RKO (cell line): ENCODE measurements at regions not wholly inside any gene's neighbourhood (a gene's known extent, or its start where the extent isn't known, plus 50 kb on each side); places are given as distances from the start of the nearest gene placed in this dataset.
"Not testable (repeated sequence)": the region's sequence is repeated elsewhere in the genome, so short reads cannot be mapped to it uniquely, and the experiment has no call there.

ENCODE experiments used
- DNase-seq: peaks from one replicate; pipeline ENCODE4 v3.0.0-alpha.2; 2016; ENCODE audit warnings: low spot score

GRCh38 chr14:106619606-106620005, 1093.2 kb downstream of the TMEM121 start:
- no peak for DNase-seq

DNA sequence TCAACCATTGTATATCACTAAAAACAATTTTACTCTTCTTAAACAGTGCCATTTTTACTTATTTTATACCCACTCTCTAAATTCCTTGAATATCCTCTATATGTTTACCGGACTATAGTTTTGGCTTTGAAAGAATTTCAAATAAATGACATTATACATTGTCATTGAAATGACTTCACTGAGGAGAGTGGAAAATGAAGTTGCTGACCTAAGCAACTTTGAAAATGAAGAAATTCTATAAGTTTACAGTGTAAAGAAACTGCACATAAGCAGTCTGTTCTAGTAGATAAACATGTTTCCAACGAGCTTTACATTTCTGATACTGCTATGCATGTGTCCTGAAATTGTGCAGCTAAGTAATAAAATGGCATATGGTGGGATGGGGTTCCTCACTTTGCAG, 1094.0 kb downstream of the TMEM121 start:
- DNase-seq = no peak

DNA sequence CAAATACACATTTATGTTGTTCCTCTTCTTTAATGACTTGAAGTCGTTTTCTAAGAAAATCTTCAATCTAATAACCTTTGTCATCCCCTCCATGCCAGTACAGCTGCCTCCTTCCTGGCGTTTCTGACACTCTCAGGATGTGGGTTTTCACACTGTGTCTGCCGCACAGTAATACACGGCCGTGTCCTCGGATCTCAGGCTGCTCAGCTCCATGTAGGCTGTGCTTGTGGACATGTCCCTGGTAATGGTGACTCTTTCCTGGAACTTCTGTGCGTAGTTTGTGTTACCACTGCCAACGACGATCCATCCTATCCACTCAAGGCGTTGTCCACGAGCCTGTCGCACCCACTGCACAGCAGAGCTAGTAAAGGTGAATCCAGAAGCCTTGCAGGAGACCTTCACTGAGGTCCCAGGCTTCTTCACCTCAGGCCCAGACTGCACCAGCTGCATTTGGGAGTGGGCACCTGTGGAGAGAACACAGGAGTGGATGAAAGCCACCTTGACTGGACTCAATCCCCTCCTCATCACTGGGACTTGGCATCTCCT, 1095.9 kb downstream of the TMEM121 start:
- no peak for DNase-seq

DNA sequence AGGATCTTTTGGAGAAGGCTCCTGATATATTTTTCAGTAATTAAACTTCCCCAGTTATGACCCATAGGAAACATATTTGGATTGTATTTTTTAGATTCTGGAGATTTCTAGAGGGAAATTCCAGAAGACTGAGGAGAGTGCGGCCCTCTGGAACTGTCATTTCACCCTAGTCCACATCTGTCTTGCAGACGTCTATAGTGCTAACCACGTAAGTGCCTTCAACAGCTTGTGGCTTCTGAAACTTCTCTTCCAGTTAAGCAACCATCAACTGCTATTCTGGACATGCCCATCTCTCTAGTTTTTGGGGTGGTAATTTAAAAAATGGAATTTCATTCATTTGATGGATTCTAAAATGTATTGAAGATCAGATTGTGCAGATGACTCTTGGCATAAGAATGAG, 1098.8 kb downstream of the TMEM121 start:
- DNase-seq = no peak

DNA sequence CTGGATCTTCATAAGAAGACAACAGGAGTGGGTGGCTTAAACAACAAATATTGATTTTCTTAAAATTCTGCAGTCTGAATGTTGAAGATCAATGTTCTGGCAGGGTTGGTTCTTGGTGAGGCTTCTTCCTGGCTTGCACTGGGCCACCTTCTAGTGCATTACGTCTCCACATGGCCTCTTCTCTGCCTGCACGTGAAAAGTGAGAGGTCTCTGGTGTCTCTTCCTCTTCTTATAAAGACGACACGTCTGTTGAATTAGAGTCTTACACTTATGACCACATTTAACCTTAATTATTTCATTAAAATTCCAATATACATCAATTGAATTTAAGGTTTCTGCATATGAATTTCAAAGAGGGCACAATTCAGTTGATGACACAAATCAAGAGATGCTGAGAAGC, 1100.1 kb downstream of the TMEM121 start:
- not testable (repeated sequence) for DNase-seq

- DNase-seq = peak; percentile 51
Observed at GRCh38 chr14:106626942-106627588, 1100.7 kb downstream of the TMEM121 start.

GRCh38 chr14:106631879-106632278, 1105.5 kb downstream of the TMEM121 start:
- no peak for DNase-seq

- no peak for DNase-seq
Observed at GRCh38 chr14:106633721-106634120, 1107.3 kb downstream of the TMEM121 start.

DNA sequence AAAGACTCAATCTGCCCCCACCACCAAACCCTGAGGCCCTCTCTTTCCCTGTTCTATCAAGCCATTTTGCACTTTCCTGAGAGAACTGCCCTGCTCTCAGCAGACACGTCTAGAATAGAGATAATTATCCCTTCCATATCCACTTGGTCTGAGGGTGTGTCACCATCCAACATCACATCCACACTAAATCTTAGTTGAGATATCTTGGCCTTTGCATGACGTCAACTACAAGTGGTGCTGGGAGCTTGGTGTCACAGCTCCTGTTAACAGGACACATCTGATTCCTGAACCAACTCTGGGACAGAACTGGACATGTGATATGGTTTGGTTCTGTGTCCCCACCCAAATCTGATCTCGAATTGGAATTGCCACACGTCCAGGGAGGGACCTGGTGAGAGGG, 1109.2 kb downstream of the TMEM121 start:
- DNase-seq = no peak

DNA sequence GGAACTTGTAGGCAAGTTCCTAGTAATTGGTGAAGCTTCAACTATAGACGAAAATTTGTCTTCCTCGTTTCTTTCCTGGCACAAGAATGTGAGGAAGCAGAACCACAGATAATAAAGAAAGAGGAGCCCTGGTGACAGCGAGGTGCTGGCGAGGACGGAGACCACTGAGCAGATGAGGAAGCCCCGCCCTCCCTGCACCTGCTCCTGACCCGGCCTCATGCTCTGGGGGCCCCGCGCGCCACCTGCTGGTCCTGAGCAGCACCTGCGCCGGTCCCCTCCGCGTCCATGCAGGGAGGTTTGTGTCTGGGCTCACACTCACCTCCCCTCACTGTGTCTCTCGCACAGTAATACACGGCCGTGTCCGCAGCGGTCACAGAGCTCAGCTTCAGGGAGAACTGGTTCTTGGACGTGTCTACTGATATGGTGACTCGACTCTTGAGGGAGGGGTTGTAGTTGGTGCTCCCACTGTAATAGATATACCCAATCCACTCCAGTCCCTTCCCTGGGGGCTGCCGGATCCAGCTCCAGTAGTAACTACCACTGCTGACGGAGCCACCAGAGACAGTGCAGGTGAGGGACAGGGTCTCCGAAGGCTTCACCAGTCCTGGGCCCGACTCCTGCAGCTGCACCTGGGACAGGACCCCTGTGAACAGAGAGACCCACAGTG, 1112.5 kb downstream of the TMEM121 start:
- DNase-seq = not testable (repeated sequence)

DNA sequence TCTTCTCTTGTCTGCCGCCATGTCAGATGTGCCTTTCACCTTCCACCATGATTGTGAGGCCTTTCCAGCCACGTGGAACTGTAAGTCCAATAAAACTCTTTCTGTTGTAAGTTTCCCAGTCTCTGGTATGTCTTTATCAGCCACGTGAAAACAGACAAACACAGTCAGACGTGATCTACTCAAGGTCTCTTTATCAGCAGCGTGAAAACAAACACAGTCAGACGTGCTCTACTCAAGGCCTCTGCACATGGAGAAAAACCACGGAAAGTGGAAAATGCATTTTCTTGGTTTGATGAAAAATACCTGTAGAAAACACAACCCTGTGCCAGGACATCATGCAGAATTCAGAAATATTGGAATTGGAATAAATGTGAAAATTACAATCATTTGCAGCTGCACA, 1115.7 kb downstream of the TMEM121 start:
- DNase-seq = no peak

GRCh38 chr14:106642971-106643370, 1116.6 kb downstream of the TMEM121 start:
- not testable (repeated sequence) for DNase-seq

GRCh38 chr14:106648874-106649273, 1122.5 kb downstream of the TMEM121 start:
- DNase-seq = not testable (repeated sequence)

GRCh38 chr14:106651016-106651415, 1124.6 kb downstream of the TMEM121 start:
- DNase-seq = no peak

GRCh38 chr14:106652494-106652893, 1126.1 kb downstream of the TMEM121 start:
- no peak for DNase-seq

DNA sequence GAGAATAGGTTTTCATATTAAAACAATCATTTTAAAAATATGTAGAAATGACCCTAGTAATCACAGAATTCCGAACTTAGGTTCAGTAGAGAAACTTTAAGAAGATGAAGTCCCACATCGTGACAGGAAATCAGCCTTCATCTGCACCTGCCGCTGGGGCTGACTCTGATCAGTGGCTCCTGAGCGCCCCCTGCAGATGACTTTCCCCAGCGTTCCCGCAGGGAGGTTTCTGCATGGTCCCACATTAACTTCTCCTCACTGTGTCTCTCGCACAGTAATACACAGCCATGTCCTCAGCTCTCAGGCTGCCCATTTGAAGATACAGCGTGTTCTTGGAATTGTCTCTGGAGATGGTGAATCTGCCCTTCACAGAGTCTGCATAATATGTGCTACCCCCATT, 1131.1 kb downstream of the TMEM121 start:
- DNase-seq = no peak

- DNase-seq = not testable (repeated sequence)
Observed at GRCh38 chr14:106658066-106658860, 1131.9 kb downstream of the TMEM121 start.

DNA sequence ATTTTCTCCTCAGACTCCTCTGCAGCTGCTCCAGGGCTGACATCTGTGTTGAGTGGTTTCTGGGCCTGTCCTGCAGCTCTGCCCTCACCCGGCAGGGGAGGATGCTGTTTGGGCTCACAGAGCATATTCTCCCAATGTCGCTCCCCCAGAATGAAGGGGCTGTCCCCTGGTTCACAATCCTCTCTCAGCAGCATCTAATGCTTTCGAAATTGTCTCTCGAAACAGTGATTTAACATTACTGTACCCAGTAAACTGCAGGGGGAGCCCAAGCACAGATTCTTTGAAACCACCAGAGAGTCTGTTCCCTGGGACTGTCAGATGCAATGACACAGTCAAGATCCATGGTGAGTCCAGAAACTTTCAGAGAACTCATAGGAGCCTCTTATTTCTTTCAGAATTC, 1135.2 kb downstream of the TMEM121 start:
- peak; percentile 67 for DNase-seq

- DNase-seq = no peak
Observed at GRCh38 chr14:106662936-106663550, 1136.7 kb downstream of the TMEM121 start.

DNA sequence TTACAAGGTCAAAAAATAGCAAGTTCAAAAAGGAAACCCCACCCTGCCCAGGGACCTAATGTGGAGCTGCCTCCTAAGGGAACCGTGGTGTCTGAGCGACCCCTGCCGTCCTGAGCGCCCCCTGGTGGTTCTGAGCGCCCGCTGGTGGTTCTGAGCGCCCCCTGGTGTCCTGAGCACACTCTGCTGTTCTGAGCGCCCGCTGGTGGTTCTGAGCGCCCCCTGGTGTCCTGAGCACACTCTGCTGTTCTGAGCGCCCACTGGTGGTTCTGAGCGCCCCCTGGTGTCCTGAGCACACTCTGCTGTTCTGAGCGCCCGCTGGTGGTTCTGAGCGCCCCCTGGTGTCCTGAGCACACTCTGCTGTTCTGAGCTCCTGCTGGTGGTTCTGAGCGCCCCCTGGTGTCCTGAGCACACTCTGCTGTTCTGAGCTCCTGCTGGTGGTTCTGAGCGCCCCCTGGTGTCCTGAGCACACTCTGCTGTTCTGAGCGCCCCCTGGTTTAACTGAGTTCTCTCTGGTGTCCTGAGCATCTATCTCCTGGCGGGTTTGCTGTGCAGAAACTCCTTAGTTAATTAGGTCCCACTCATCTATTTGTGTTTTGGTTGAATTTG, 1137.5 kb downstream of the TMEM121 start:
- DNase-seq = not testable (repeated sequence)

DNA sequence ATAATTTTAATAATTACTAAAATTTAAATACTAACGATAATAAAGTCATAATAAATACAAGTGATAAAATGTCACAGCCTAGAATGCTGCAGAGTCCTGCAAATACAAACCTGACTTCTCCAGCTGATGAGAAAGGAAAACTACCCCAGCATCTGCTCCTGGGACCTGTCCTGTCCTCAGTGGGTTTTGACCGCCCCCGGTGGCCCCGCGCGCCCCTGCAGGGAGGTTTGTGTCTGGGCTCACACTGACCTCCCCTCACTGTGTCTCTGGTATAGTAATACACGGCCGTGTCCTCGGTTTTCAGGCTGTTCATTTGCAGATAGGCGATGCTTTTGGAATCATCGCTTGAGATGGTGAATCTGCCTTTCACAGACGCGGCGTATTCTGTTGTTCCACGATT, 1139.4 kb downstream of the TMEM121 start:
- DNase-seq = no peak

DNA sequence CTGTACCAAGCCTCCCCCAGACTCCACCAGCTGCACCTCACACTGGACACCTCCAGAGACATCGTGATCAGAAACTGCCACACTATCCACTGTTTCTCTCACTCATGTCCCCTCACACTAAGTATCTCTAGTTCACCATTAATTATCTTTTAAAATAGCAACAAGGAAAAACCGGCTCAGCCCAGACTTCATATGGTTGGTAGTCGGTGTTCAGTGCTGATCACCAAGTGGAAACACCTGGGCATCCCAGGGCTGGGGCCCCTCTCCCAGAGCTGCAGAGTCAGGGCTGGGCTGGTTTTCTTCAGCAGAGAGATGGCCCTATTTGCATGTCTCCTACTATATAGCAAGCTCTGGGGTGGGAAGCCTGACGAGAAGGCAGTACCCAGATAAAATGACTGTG, 1140.0 kb downstream of the TMEM121 start:
- no peak for DNase-seq
